HepG2 (cell line): ENCODE measurements at regions not wholly inside any gene's neighbourhood (a gene's known extent, or its start where the extent isn't known, plus 50 kb on each side); places are given as distances from the start of the nearest gene placed in this dataset.

Experiments used
- ATAC-seq: fragments of 200-7000 bp; cut with Tn5 transposase; 3 replicates; pipeline ENCODE4 v1.9.1; 2020; ENCODE audit warnings: mild to moderate bottlenecking, moderate library complexity
- BruUV-seq: library from RNA; stranded (reverse); fragments of 400-500 nt; replicated peaks from 2 replicates; lab custom pipeline; 2021; lab: Mats Ljungman, UMichigan
- CTCF ChIA-PET: fragments of 300-600 bp; formaldehyde crosslinking; extraction: SDS; loops from one replicate; lab custom pipeline; 2021; ENCODE audit warnings: low total read pairs, inconsistent platforms, low intra/inter-chr PET ratio; lab: Yijun Ruan, JAX
- POLR2A ChIA-PET: fragments of 350-600 bp; sonication (Branson Sonifier 250); formaldehyde crosslinking; loops from one replicate; lab custom pipeline; 2020; ENCODE audit warnings: antibody characterized with exemption, inconsistent platforms; lab: Yijun Ruan, JAX
- DNase-seq: peaks from one replicate; pipeline ENCODE4 v3.0.0-alpha.2; 2015; ENCODE audit warnings: low spot score
- FAIRE-seq: peaks from 3 replicates; lab custom pipeline; 2011; peaks lifted over from hg19 to GRCh38; lab: Jason Lieb, UNC
- H2AFZ ChIP-seq: one replicate; pipeline ENCODE4 v1.6.1; 2011; ENCODE audit warnings: low read length, inconsistent platforms
- H3K27ac ChIP-seq: fragments of 300-600 bp; 3 replicates; pipeline ENCODE4 v1.8.0; 2011; ENCODE audit warnings: mixed run types, mild to moderate bottlenecking, mixed read lengths, low read length, inconsistent platforms; ENCODE audit not compliant: insufficient read depth; ENCODE audit errors: extremely low read length
- H3K27me3 ChIP-seq, 2 experiments: fragments of 200-600 bp in 1 of 2; 2 replicates in 1 of 2; 3 replicates in 1 of 2; pipeline versions ENCODE4 v1.6.0 to v1.8.0; 2011; ENCODE audit warnings: low read length in 2 of 2, mild to moderate bottlenecking in 2 of 2, moderate library complexity in 2 of 2, inconsistent platforms in 1 of 2; ENCODE audit not compliant: insufficient read depth in 2 of 2, control insufficient read depth in 1 of 2
- H3K36me3 ChIP-seq, 2 experiments: fragments of 200-600 bp in 1 of 2; replicated peaks in 1 of 2; 2 replicates in 1 of 2; 3 replicates in 1 of 2; pipeline versions ENCODE4 v1.5.1 to v1.8.0; 2011; ENCODE audit warnings: low read length in 2 of 2, inconsistent platforms in 1 of 2; ENCODE audit not compliant: insufficient read depth in 2 of 2, control insufficient read depth in 1 of 2
- H3K4me1 ChIP-seq: 2 replicates; pipeline ENCODE4 v1.5.1; 2012; ENCODE audit warnings: low read length, inconsistent platforms; ENCODE audit not compliant: insufficient read depth
- H3K4me2 ChIP-seq: 2 replicates; pipeline ENCODE4 v1.6.0; 2011; ENCODE audit warnings: low read depth, low read length, inconsistent platforms
- H3K4me3 ChIP-seq, 3 experiments: fragments of 200-600 bp in 1 of 3; sonication (generic), shearing (Covaris generic) in 1 of 3; replicated peaks in 1 of 3; 2 replicates each; pipeline ENCODE4 v1.5.1; 2011 to 2016; ENCODE audit warnings: low read length in 3 of 3, inconsistent platforms in 2 of 3, low read depth in 2 of 3, mild to moderate bottlenecking in 2 of 3, control low read depth in 1 of 3, mixed read lengths in 1 of 3; ENCODE audit not compliant: insufficient read depth in 1 of 3
- H3K79me2 ChIP-seq: one replicate; pipeline ENCODE4 v1.6.1; 2011; ENCODE audit warnings: low read length, inconsistent platforms; ENCODE audit not compliant: insufficient read depth
- H3K9ac ChIP-seq: 2 replicates; pipeline ENCODE4 v1.6.0; 2011; ENCODE audit warnings: mild to moderate bottlenecking, low read depth, low read length, inconsistent platforms; ENCODE audit not compliant: insufficient read depth
- H3K9me3 ChIP-seq: 2 replicates; pipeline ENCODE4 v1.5.1; 2012; ENCODE audit warnings: mild to moderate bottlenecking, low read length
- H4K20me1 ChIP-seq: 2 replicates; pipeline ENCODE4 v1.6.0; 2011; ENCODE audit warnings: inconsistent platforms, mild to moderate bottlenecking, low read length, moderate library complexity; ENCODE audit not compliant: insufficient read depth
- ATF1 ChIP-seq: IDR thresholded peaks from 2 replicates; pipeline ENCODE4 v1.6.1; 2016; ENCODE audit warnings: mild to moderate bottlenecking, control low read depth
- ATF7 ChIP-seq, 2 experiments: fragments of 450-650 bp in 1 of 2; sonication (generic) in 1 of 2; formaldehyde crosslinking in 1 of 2; IDR thresholded peaks; 2 replicates each; pipeline versions ENCODE4 v1.4.0 to v1.6.1; 2016 to 2020; ENCODE audit warnings: antibody characterized with exemption in 1 of 2, mild to moderate bottlenecking in 1 of 2, missing genetic modification reagents in 1 of 2
- DRAP1 ChIP-seq: IDR thresholded peaks from 2 replicates; pipeline ENCODE4 v1.6.1; 2016; ENCODE audit warnings: missing genetic modification reagents, missing compliant biosample characterization
- ESRRA ChIP-seq: sonication (generic); formaldehyde crosslinking; IDR thresholded peaks from 2 replicates; pipeline ENCODE4 v1.5.1; 2020; ENCODE audit warnings: mild to moderate bottlenecking, low read depth, missing genetic modification reagents
- KDM5B ChIP-seq: sonication (generic); formaldehyde crosslinking; IDR thresholded peaks from 2 replicates; pipeline ENCODE4 v1.4.0; 2020; ENCODE audit warnings: missing genetic modification reagents, mild to moderate bottlenecking, borderline replicate concordance
- PHB2 ChIP-seq: fragments of 450-650 bp; IDR thresholded peaks from 2 replicates; pipeline ENCODE4 v1.6.1; 2018; ENCODE audit not compliant: partially characterized antibody
- RORA ChIP-seq: sonication (generic); formaldehyde crosslinking; IDR thresholded peaks from 2 replicates; pipeline ENCODE4 v1.5.0; 2020; ENCODE audit warnings: mild to moderate bottlenecking, missing genetic modification reagents, moderate library complexity
- ZBTB14 ChIP-seq: sonication (generic); formaldehyde crosslinking; IDR thresholded peaks from 2 replicates; pipeline ENCODE4 v1.4.0; 2020; ENCODE audit warnings: missing genetic modification reagents
- ZKSCAN8 ChIP-seq: IDR thresholded peaks from 2 replicates; pipeline ENCODE4 v1.6.1; 2016; ENCODE audit warnings: borderline replicate concordance, missing genetic modification reagents, missing compliant biosample characterization
- ZNF10 ChIP-seq: sonication (generic); formaldehyde crosslinking; IDR thresholded peaks from 2 replicates; pipeline ENCODE4 v1.4.0; 2020; ENCODE audit warnings: mild to moderate bottlenecking, low read depth, missing genetic modification reagents, borderline replicate concordance
- ZNF414 ChIP-seq: sonication (generic); formaldehyde crosslinking; IDR thresholded peaks from 2 replicates; pipeline ENCODE4 v1.5.0; 2020; ENCODE audit warnings: missing genetic modification reagents
- ZNF614 ChIP-seq: IDR thresholded peaks from 2 replicates; pipeline ENCODE4 v1.6.1; 2018; ENCODE audit warnings: missing biosample characterization, missing genetic modification reagents, inconsistent platforms, borderline replicate concordance
- ZNF672 ChIP-seq: sonication (generic); formaldehyde crosslinking; IDR thresholded peaks from 2 replicates; pipeline ENCODE4 v1.8.1; 2022; ENCODE audit warnings: missing genetic modification reagents
- WGBS: methylation state at CpG from one replicate; pipeline ENCODE4 v1.1.6; 2017; ENCODE audit warnings: low lambda C conversion rate; 5-methylcytosine and 5-hydroxymethylcytosine counted together
- in situ Hi-C: cut with HindIII; loops from 2 replicates; pipeline ENCODE4 v1.10.0; 2017; ENCODE audit warnings: low pct_unique_long_range_greater_than_20kb; ENCODE audit not compliant: extremely low pct_ligation_motif_present
- intact Hi-C: fragments of 100-400 bp; cut with micrococcal nuclease; formaldehyde crosslinking; loops from one replicate; pipeline ENCODE4 v1.10.0; 2022; ENCODE audit not compliant: unreplicated experiment

GRCh38 chr14:54226103-54226502 is 170.7 kb upstream of the CDKN3 start (continued):
- TF ChIP-seq ZBTB14 (CRISPR knock-in tag) (no peak), ZNF672 (CRISPR knock-in tag) (no peak)

GRCh38 chr14:54226558-54226957 is 170.2 kb upstream of the CDKN3 start:
- CTCF ChIA-PET = no interaction called here
- BruUV-seq = no TSS peak
- H3K9ac ChIP-seq = no peak overlapping the region

GRCh38 chr14:54229136-54229535 is 167.7 kb upstream of the CDKN3 start:
- Histone ChIP-seq H3K4me3 (no peak overlapping the region), H3K9ac (no peak overlapping the region), H2AFZ (no peak overlapping the region), H3K9me3 (no peaks in the 10 kb centered on the region), H3K79me2 (no peaks in the 10 kb centered on the region), H3K27ac (no peak overlapping the region), H3K27me3 (no peaks in the 10 kb centered on the region), H3K4me2 (no peak overlapping the region), H3K36me3 (no peaks in the 10 kb centered on the region), H3K4me1 (peaks cover 9% of the 10 kb centered on the region; the same call in 1 of the 2 replicates), H4K20me1 (no peaks in the 10 kb centered on the region)
- DNase-seq = no peak
- ChIA-PET CTCF (no interaction called here), POLR2A (no interaction called here)
- intact Hi-C loops (no loop called here), in situ Hi-C loops (no loop called here)
- TF ChIP-seq ZNF10 (CRISPR knock-in tag) (no peak), ESRRA (CRISPR knock-in tag) (no peak), DRAP1 (CRISPR knock-in tag) (no peak), KDM5B (no peak), ZNF414 (CRISPR knock-in tag) (no peak), ATF1 (CRISPR knock-in tag) (no peak), ZKSCAN8 (CRISPR knock-in tag) (no peak), ZNF614 (CRISPR knock-in tag) (no peak), RORA (no peak)
- no peak for FAIRE-seq
- BruUV-seq = no TSS peak
- WGBS = 91% methylated on average over 1 of the region's 1 CpG
- no peak for ATAC-seq

More at GRCh38 chr14:54226558-54226957, 170.2 kb upstream of the CDKN3 start:
- Histone ChIP-seq H3K27me3 (no peaks in the 10 kb centered on the region), H3K27ac (no peak overlapping the region), H3K4me1 (peaks cover 17% of the 10 kb centered on the region), H2AFZ (no peak overlapping the region), H4K20me1 (no peaks in the 10 kb centered on the region), H3K36me3 (no peaks in the 10 kb centered on the region), H3K4me2 (no peak overlapping the region), H3K9me3 (no peaks in the 10 kb centered on the region), H3K79me2 (no peaks in the 10 kb centered on the region), H3K4me3 (no peak overlapping the region)
- 59% methylated on average over 2 of the region's 2 CpGs for WGBS
- FAIRE-seq = no peak
- in situ Hi-C loops (no loop called here), intact Hi-C loops (no loop called here)
- ATAC-seq = no peak
- POLR2A ChIA-PET = no interaction called here
- DNase-seq = no peak
- TF ChIP-seq PHB2 (no peak), ATF7 (IDR thresholded peaks at IDR 0.05) (0 out of 2 replicates have a peak, but pooled peaks have one; percentile 35), ATF7 (CRISPR knock-in tag; IDR thresholded peaks at IDR 0.05) (no peak)
- TF ChIP-seq, all 625 proteins: peak for 1
